HFF-Myc (cell line): ENCODE measurements at regions not wholly inside any gene's neighbourhood (a gene's known extent, or its start where the extent isn't known, plus 50 kb on each side); places are given as distances from the start of the nearest gene placed in this dataset.
"Not testable (repeated sequence)": the region's sequence is repeated elsewhere in the genome, so short reads cannot be mapped to it uniquely, and the experiment has no call there.

ENCODE experiments used
- DNase-seq: peaks from one replicate; pipeline ENCODE4 v3.0.0-alpha.2; 2011; ENCODE audit warnings: low read depth; ENCODE audit errors: extremely low read depth
- H3K4me3 ChIP-seq: replicated peaks from 2 replicates; pipeline ENCODE4 v1.5.1; 2011; ENCODE audit warnings: low read depth, mild to moderate bottlenecking, control low read depth, low read length
- CTCF ChIP-seq: IDR thresholded peaks from 2 replicates; pipeline ENCODE4 v1.5.1; 2012; ENCODE audit warnings: mild to moderate bottlenecking, low read depth, low read length, control low read depth; ENCODE audit errors: missing control alignments

DNA sequence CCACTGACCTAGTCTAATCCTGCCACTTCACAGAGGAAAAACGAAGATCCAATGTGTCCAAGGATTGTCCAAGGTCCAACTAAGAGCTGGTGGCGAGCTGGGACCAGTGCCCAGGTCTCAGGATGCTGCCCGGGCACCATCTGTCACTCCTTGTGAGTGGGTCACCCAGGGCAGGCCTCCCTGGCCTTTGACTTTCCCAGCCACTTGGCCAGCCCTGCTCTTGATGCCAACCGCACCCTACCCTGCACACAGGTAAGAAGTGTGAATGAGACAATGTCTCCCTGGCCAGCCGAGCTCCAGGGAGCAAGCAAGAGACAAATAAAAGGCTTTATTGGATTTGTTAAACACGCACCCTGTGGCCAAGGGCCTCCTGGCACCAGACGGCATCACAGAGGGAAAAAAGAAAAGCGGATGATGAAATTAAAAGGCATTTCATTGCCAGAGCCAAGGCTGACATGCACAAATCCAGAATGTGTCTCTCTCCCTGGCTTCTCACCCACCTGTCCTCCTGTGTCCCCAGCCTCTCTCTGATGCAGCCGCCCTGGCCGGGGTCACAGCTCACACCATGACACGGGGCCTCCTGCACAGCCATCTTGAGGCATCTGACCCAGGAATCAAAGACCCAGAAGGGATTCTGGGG is 72.8 kb downstream of the CAMK2N1 start:
- TF ChIP-seq CTCF: no peak
- no peak for DNase-seq
- no peak overlapping the region for H3K4me3 ChIP-seq

- no peak overlapping the region for H3K4me3 ChIP-seq
- DNase-seq: peak; percentile 68
- no peak for TF ChIP-seq CTCF
Measured at GRCh38 chr1:20411196-20411980, 74.6 kb downstream of the CAMK2N1 start.

DNA sequence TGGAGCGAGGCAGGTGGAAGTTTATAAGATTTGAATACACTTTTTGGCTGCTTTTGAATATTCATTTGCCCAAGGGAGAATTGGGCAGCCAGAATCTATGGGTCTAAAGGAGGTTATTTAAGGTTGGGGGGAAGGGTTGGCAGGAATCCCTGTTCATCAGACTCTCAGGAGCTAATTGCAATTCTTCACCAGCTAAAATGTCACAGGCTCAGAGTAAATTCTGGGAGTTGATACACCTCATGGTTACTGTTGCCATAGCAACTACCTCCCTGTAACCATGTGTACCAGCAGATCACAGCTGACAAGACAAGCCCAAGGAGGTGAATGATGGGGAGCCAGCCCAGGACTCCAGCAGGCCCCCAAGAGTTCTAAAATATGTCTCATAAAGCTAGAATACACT is 75.5 kb downstream of the CAMK2N1 start:
- TF ChIP-seq CTCF: no peak
- no peak overlapping the region for H3K4me3 ChIP-seq

GRCh38 chr1:20409971-20410370 is 76.0 kb downstream of the CAMK2N1 start:
- H3K4me3 ChIP-seq: no peak overlapping the region
- no peak for TF ChIP-seq CTCF
- no peak for DNase-seq

More for the DNA sequence above, 75.5 kb downstream of the CAMK2N1 start:
- DNase-seq: no peak

GRCh38 chr1:20409012-20409411 is 77.0 kb downstream of the CAMK2N1 start:
- TF ChIP-seq CTCF: no peak
- no peak overlapping the region for H3K4me3 ChIP-seq
- DNase-seq: no peak

DNA sequence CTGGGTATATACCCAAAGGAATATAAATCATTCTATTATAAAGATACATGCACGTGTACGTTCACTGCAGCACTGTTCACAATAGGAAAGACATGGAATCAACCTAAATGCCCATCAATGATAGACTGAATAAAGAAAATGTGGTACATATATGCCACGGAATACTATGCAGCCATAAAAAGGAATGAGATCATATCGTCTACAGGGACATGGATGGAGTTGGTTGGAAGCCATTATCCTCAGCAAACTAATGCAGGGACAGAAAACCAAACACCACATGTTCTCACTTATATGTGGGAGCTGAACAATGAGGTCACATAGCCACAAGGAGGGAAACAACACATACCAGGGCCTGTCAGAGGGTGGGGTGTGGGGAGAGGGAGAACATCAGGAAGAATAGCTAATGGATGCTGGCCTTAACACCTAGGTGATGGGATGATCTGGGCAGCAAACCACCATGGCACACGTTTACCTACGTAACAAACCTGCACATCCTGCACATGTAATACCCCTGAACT is 77.8 kb downstream of the CAMK2N1 start:
- H3K4me3 ChIP-seq, DNase-seq: not testable (repeated sequence)

DNA sequence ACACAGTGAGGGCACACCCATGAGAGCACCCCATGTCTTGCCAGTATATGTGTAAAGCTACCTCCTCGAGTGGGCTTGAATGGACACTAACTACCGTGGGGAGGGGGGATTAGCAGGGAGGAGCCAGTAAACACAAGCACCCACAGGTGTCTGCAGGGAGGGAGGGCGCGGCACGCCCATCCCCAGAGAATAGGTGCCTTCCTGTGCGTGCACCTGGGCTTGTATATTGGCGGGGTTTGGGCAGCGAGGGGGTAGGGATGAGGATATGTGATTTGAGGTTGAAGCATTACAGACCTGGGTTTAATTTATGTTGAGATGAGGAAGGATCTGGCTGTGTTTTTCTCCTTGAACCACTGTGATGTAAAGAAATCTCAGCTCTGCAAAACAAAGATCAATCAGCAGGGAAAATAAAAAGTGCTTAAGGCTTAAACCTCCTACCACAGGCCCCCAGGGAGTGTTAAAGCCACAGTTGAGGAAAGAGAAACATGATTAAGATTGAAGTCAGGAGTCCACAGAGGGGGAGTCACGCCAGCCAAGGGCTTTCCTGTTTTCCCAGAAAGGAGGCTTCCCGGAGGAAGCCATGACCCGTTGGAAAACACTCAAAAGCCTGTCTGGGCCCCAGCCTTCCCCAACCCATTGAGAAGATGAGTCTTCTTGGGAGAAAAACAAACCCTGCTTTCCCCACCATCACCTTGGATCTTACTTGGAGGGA is 80.0 kb downstream of the CAMK2N1 start:
- H3K4me3 ChIP-seq: no peak overlapping the region
- TF ChIP-seq CTCF: no peak
- DNase-seq: no peak
